Large intestine (tissue), 3 donors: ENCODE measurements at regions not wholly inside any gene's neighbourhood (a gene's known extent, or its start where the extent isn't known, plus 50 kb on each side); places are given as distances from the start of the nearest gene placed in this dataset.

Source experiments
- DNase-seq, 2 donors: peaks; one replicate each; pipeline versions ENCODE4 v3.0.0 to v3.0.0-alpha.2; 2013
- H3K27ac ChIP-seq: one replicate; pipeline ENCODE4 v1.5.1; 2013; ENCODE audit warnings: low read length
- H3K27me3 ChIP-seq: 2 replicates; pipeline ENCODE4 v1.6.1; 2013; ENCODE audit warnings: low read length; ENCODE audit not compliant: control insufficient read depth, insufficient read depth
- H3K36me3 ChIP-seq: 2 replicates; pipeline ENCODE4 v1.6.1; 2013; ENCODE audit warnings: low read length; ENCODE audit not compliant: control insufficient read depth, insufficient read depth
- H3K4me1 ChIP-seq: one replicate; pipeline ENCODE4 v1.6.1; 2013; ENCODE audit warnings: low read length; ENCODE audit not compliant: control insufficient read depth, insufficient read depth
- H3K4me3 ChIP-seq: one replicate; pipeline ENCODE4 v1.5.1; 2013; ENCODE audit warnings: low read length
- H3K9me3 ChIP-seq: one replicate; pipeline ENCODE4 v1.6.1; 2013; ENCODE audit warnings: mild to moderate bottlenecking, low read depth, low read length, moderate library complexity; ENCODE audit not compliant: control insufficient read depth
- WGBS: methylation state at CpG from one replicate; pipeline ENCODE4 v1.1.5; 2013; ENCODE audit warnings: low lambda C conversion rate; ENCODE audit not compliant: insufficient coverage; 5-methylcytosine and 5-hydroxymethylcytosine counted together

GRCh38 chr2:120440521-120441350 is 94.8 kb downstream of the INHBB start:
- DNase-seq: no peak
- H3K36me3 ChIP-seq: no peaks in the 10 kb centered on the region
- WGBS: no CpG with 5 or more reads among the region's 17 CpGs

GRCh38 chr2:120441351-120441700 is 95.4 kb downstream of the INHBB start:
- Histone ChIP-seq H3K36me3 (no peaks in the 10 kb centered on the region), H3K27ac (no peak overlapping the region), H3K9me3 (no peaks in the 10 kb centered on the region), H3K27me3 (peaks cover 49% of the 10 kb centered on the region), H3K4me1 (peaks cover 15% of the 10 kb centered on the region), H3K4me3 (no peak overlapping the region)
- WGBS: 70% methylated on average over 2 of the region's 9 CpGs
- DNase-seq: no peak

More at GRCh38 chr2:120440521-120441350, 94.8 kb downstream of the INHBB start:
- Histone ChIP-seq H3K27me3 (peaks cover 51% of the 10 kb centered on the region), H3K27ac (no peak overlapping the region), H3K4me1 (peaks cover 15% of the 10 kb centered on the region), H3K9me3 (no peaks in the 10 kb centered on the region), H3K4me3 (no peak overlapping the region)

GRCh38 chr2:120441744-120442471 is 96.0 kb downstream of the INHBB start:
- peaks cover 15% of the 10 kb centered on the region for H3K4me1 ChIP-seq
- no peak overlapping the region for H3K27ac ChIP-seq
- peak overlapping the region; percentile 40 for H3K4me3 ChIP-seq
- H3K36me3 ChIP-seq: no peaks in the 10 kb centered on the region
- H3K27me3 ChIP-seq: peaks cover 49% of the 10 kb centered on the region
- WGBS: no CpG with 5 or more reads among the region's 41 CpGs
- DNase-seq: peak in 1 of 2 donors; percentile 74
- H3K9me3 ChIP-seq: no peaks in the 10 kb centered on the region

- no CpG with 5 or more reads among the region's 16 CpGs for WGBS
- H3K4me1 ChIP-seq: peaks cover 15% of the 10 kb centered on the region
- H3K4me3 ChIP-seq: peak overlapping the region; percentile 40
- H3K27ac ChIP-seq: no peak overlapping the region
- peaks cover 49% of the 10 kb centered on the region for H3K27me3 ChIP-seq
- H3K9me3 ChIP-seq: no peaks in the 10 kb centered on the region
- no peaks in the 10 kb centered on the region for H3K36me3 ChIP-seq
- no peak for DNase-seq
Measured at GRCh38 chr2:120442541-120442922, 96.6 kb downstream of the INHBB start.

- DNase-seq: peak; percentile 87 to 94
- H3K9me3 ChIP-seq: no peaks in the 10 kb centered on the region
- no CpG with 5 or more reads among the region's 50 CpGs for WGBS
- peaks cover 15% of the 10 kb centered on the region for H3K4me1 ChIP-seq
- peaks cover 49% of the 10 kb centered on the region for H3K27me3 ChIP-seq
- no peak overlapping the region for H3K27ac ChIP-seq
- H3K4me3 ChIP-seq: peak overlapping the region; percentile 40
- no peaks in the 10 kb centered on the region for H3K36me3 ChIP-seq
Measured at GRCh38 chr2:120442923-120443571, 97.1 kb downstream of the INHBB start.

GRCh38 chr2:120443946-120444345 is 98.0 kb downstream of the INHBB start:
- peaks cover 16% of the 10 kb centered on the region for H3K4me1 ChIP-seq

GRCh38 chr2:120444691-120445240 is 98.8 kb downstream of the INHBB start:
- Histone ChIP-seq H3K27ac (no peak overlapping the region), H3K36me3 (no peaks in the 10 kb centered on the region)

More at GRCh38 chr2:120443946-120444345, 98.0 kb downstream of the INHBB start:
- H3K27me3 ChIP-seq: peaks cover 49% of the 10 kb centered on the region
- WGBS: no CpG with 5 or more reads among the region's 4 CpGs
- no peak for DNase-seq
- no peaks in the 10 kb centered on the region for H3K36me3 ChIP-seq
- H3K27ac ChIP-seq: no peak overlapping the region
- no peak overlapping the region for H3K4me3 ChIP-seq
- no peaks in the 10 kb centered on the region for H3K9me3 ChIP-seq

GRCh38 chr2:120445449-120446143 is 99.7 kb downstream of the INHBB start:
- H3K27ac ChIP-seq: no peak overlapping the region
- H3K36me3 ChIP-seq: no peaks in the 10 kb centered on the region
- H3K4me1 ChIP-seq: peaks cover 21% of the 10 kb centered on the region
- H3K27me3 ChIP-seq: peaks cover 40% of the 10 kb centered on the region
- no peak for DNase-seq
- H3K9me3 ChIP-seq: no peaks in the 10 kb centered on the region
- WGBS: no CpG with 5 or more reads among the region's 7 CpGs
- no peak overlapping the region for H3K4me3 ChIP-seq

More at GRCh38 chr2:120444691-120445240, 98.8 kb downstream of the INHBB start:
- Histone ChIP-seq H3K4me3 (no peak overlapping the region), H3K27me3 (peaks cover 46% of the 10 kb centered on the region), H3K4me1 (peaks cover 24% of the 10 kb centered on the region), H3K9me3 (no peaks in the 10 kb centered on the region)
- WGBS: no CpG with 5 or more reads among the region's 9 CpGs
- DNase-seq: no peak

- no peak for DNase-seq
- WGBS: no CpG with 5 or more reads among the region's 14 CpGs
- H3K4me1 ChIP-seq: peaks cover 20% of the 10 kb centered on the region
- H3K9me3 ChIP-seq: no peaks in the 10 kb centered on the region
- H3K36me3 ChIP-seq: no peaks in the 10 kb centered on the region
- no peak overlapping the region for H3K4me3 ChIP-seq
- no peak overlapping the region for H3K27ac ChIP-seq
- H3K27me3 ChIP-seq: peaks cover 32% of the 10 kb centered on the region
Measured at GRCh38 chr2:120446236-120447126, 100.5 kb downstream of the INHBB start.
